NT2/D1 (cell line): ENCODE measurements at regions not wholly inside any gene's neighbourhood (a gene's known extent, or its start where the extent isn't known, plus 50 kb on each side); places are given as distances from the start of the nearest gene placed in this dataset.
"Not testable (repeated sequence)": the region's sequence is repeated elsewhere in the genome, so short reads cannot be mapped to it uniquely, and the experiment has no call there.

Source experiments
- DNase-seq: peaks from one replicate; pipeline ENCODE4 v3.0.0-alpha.2; 2011; ENCODE audit warnings: low read depth, low spot score
- H3K27me3 ChIP-seq: 2 replicates; pipeline ENCODE4 v1.6.0; 2011; ENCODE audit warnings: mild to moderate bottlenecking; ENCODE audit not compliant: insufficient read length, insufficient read depth
- H3K36me3 ChIP-seq: 2 replicates; pipeline ENCODE4 v1.6.1; 2011; ENCODE audit warnings: mild to moderate bottlenecking, low read length, mixed read lengths; ENCODE audit not compliant: insufficient read depth, insufficient read length
- H3K4me1 ChIP-seq: 2 replicates; pipeline ENCODE4 v1.5.1; 2011; ENCODE audit not compliant: insufficient read depth, insufficient read length
- H3K4me3 ChIP-seq: 2 replicates; pipeline ENCODE4 v1.5.1; 2011; ENCODE audit warnings: low read depth; ENCODE audit not compliant: insufficient read length
- H3K9ac ChIP-seq: 2 replicates; pipeline ENCODE4 v1.6.0; 2011; ENCODE audit warnings: low read depth; ENCODE audit not compliant: insufficient read length
- H3K9me3 ChIP-seq: 2 replicates; pipeline ENCODE4 v1.5.1; 2011; ENCODE audit warnings: mild to moderate bottlenecking, low read length; ENCODE audit not compliant: insufficient read depth

DNA sequence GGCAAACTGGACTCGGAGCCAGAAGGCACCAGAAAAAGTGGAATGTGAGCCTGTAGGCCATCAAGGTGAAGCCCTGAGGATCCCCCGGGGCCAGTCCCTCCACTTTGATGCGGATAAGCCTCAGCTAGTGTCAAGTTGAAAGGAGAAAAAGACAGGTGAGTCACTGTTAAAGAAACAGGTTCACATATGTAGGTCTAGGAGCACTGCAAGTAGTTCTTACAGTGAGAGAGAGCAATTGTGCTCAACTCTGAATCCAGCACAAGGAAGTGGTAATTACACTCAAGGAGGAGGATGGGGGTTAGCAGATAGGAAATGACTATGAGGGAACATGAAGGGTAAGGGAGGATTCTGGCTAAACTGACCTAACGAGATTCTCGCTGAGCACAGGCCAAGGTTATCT, 157.5 kb upstream of the PTPN20 start:
- not testable (repeated sequence) for H3K27me3 ChIP-seq

DNA sequence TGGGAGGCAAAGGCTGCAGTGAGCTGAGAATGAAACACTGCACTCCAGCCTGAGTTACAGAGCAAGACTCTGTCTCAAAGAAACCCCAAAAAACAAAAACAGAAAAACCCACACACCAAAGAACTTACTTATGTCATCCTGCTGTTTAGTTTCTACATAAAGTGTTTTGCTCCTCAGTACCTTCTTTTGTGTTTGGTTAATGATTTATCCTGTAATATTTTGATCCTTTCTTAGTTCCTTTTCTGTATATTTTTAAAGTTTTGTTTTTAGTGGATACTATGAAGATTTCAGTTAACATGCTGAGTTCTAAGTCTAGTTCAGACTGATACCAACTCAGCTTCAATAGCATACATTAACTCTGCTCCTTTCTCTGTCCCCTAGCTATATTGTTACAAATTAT, 149.8 kb upstream of the PTPN20 start:
- not testable (repeated sequence) for H3K4me3 ChIP-seq, DNase-seq, H3K27me3 ChIP-seq, H3K9me3 ChIP-seq, H3K9ac ChIP-seq, H3K4me1 ChIP-seq, H3K36me3 ChIP-seq

More for the DNA sequence above, 157.5 kb upstream of the PTPN20 start:
- not testable (repeated sequence) for H3K9me3 ChIP-seq, H3K4me1 ChIP-seq, H3K9ac ChIP-seq, H3K4me3 ChIP-seq, H3K36me3 ChIP-seq, DNase-seq

DNA sequence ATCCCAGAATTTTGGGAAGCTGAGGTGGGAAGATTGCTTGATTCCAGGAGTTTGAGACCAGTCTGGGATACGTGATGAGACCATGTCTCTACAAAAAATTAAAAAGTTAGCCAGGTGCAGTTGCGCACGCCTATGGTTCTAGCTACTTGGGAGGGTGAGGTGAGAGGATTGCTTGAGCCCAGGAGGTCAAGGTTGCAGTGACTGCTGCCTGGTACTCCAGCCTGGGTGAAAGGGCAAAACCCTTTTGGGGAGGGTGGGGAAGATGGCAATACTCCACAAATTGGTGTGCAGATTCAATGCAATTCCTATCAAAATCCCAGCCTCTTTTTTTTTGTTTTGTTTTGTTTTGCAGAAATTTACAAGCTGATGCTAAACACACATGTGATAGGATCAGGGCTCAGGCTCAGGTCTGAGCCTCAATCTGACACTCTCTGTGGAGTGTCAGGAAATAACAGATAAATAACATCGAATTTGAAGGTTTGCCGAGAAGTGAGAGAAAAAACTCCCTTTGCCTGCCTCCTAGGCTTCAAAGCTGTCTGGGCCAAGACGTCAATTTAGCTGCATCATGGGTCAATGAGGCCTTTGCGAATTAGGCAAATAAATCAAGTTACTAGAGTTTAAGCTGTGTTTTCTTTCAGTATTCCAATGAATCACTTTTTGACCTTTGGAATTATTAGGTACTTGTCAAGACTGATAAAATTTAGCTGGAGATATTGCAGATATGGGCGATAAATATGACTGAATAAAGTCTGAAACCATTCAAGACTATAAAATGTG, 142.5 kb upstream of the PTPN20 start:
- not testable (repeated sequence) for DNase-seq, H3K36me3 ChIP-seq, H3K4me3 ChIP-seq, H3K4me1 ChIP-seq, H3K9me3 ChIP-seq, H3K27me3 ChIP-seq, H3K9ac ChIP-seq

DNA sequence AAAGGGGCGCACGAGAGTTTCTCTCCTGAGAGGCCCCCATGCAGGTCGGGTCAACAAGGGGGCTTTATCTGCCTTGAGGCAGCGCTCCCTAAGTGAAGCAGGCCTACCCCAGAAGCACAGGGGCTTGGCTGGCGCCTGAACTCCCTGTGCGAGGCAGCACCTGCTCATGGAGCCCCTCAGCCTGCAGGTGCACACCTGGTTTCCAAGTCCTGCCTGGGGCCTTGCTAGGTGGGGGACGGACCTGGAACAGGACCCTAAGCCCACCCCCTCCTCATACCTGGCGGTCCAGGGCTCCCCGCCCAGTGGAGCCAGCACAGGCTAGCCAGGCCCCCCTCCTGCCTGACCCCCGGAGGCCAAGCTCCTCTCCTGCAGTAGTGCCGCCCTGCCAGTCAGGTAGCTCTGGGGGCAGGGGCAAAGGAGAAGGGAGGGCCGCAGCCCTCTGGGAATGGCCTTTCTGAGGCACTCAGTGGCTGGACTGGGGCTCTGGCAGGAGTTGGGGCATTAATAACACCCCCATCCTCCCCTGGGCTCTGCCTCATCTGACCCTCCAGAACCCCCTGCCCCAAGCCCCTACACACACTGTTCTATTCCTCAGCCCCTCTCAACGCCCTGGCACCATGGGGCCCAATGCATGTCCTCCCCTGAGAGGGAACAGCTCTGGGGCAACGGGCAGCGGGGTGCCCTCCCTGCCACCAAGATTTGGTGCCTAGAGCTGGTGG, 137.9 kb upstream of the PTPN20 start:
- H3K4me3 ChIP-seq, H3K9ac ChIP-seq, DNase-seq, H3K27me3 ChIP-seq, H3K36me3 ChIP-seq, H3K4me1 ChIP-seq, H3K9me3 ChIP-seq: not testable (repeated sequence)

DNA sequence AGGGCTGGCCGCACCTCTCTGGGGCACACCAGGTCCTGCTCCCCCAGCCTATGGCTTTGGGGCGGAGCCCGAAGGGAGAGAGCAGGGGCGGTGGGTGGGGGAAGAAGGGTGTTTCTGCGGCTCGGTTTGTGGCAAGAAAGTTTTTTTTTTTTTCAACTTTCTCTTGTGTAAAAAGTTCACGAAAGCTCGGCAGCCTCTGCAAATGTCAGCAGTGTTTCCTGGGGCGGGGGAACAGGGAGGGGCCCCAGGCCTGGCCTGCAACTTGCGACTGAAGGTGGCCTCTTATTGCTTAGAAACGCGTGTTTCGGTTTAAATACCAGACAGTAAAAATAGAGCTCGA, 137.4 kb upstream of the PTPN20 start:
- not testable (repeated sequence) for H3K27me3 ChIP-seq, H3K4me1 ChIP-seq, H3K36me3 ChIP-seq, DNase-seq, H3K9ac ChIP-seq, H3K9me3 ChIP-seq, H3K4me3 ChIP-seq

DNA sequence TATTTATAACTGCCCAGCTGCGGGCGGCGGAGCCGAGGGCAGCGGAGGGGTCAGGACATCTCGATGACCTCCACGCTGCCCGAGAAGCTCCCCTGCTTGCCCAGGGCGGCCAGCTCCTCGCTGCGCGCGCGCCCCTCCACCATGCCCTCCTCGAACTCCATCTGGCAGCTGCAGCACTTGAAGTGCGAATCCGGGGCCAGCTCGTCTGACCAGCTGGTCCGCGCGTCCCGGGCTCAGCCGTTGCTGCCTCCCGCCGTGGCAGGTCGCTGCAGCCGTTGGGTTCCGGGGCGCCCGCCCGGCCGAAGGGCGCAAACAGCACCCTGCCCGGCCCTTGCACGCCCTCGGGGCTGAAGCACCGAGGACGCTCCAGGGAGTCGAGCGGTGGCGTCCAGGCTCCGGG, 136.9 kb upstream of the PTPN20 start:
- not testable (repeated sequence) for DNase-seq, H3K36me3 ChIP-seq, H3K4me3 ChIP-seq, H3K9me3 ChIP-seq, H3K27me3 ChIP-seq, H3K4me1 ChIP-seq, H3K9ac ChIP-seq

DNA sequence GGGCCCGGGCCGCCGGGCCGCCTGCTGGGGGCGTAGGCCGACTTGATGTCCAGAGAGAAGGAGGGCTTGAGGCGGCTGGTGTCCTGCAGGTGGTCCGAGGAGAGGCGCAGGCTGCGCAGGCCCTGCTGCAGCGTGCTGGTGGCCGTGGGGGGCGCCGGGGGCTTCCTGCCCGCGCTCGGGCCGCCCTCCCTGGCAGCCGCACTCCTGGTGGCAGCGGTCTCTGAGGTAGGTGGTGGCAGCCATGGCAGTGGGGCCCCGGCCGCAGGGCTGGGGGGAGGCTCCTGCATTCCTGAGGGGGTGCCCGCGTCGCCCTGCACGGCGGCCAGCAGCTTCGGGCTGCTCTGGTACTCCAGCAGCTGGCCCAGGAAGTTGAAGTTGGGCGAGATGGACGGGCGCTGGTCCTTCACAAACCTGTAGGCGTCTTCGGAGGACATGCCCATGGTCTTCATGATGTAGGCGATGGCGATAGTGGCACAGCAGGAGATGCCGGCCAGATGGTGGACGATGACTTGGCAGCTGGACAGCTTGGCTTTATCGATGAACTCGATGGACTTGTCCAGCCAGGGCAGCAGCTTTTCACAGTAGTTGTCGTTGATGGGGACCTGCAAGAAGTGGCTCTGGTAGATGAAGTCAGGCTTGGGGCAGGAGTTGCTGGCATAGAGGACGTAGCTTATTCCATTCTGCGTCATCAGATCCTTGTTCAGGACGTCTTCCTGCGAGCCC, 136.1 kb upstream of the PTPN20 start:
- H3K4me3 ChIP-seq, H3K27me3 ChIP-seq, H3K9me3 ChIP-seq, H3K36me3 ChIP-seq, H3K9ac ChIP-seq, DNase-seq, H3K4me1 ChIP-seq: not testable (repeated sequence)

DNA sequence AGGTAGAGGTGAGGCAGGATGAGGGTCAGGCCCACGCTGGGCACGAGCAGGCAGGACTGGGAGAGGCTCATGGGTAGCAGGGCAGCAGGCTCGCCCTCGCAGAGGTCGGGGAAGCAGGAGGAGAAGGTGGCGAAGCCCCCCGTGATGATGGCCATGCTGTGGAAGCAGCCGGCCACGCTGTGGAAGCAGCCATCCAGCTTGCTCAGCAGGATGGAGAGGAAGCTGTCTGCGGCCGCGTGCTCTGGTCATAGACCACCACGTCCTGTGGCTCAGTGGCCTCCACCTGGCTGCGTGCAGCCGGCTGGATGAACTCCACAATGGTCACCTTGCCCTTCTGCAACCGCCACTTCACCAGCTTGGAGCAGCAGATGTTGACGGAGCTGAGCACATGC, 135.6 kb upstream of the PTPN20 start:
- not testable (repeated sequence) for DNase-seq, H3K4me1 ChIP-seq, H3K36me3 ChIP-seq, H3K4me3 ChIP-seq, H3K9me3 ChIP-seq, H3K27me3 ChIP-seq, H3K9ac ChIP-seq

DNA sequence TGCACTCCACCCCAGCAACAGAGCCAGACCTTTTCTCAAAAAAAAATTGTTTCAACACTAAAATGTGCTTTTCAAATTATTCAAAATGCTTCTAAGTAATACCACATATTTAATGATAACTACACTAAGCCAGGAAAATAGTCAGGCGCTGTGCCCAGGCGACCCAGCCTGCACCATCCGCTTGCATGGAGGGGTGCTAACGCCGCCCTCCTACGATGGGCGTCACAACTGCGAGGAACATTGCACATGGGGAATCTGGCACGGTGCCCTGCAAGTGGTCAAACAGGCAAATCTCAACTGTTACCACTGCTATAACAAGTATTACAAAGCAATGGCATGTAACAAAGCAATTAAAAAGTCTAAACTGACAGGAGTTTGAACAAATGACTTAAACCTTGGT, 131.7 kb upstream of the PTPN20 start:
- not testable (repeated sequence) for H3K4me3 ChIP-seq, H3K9ac ChIP-seq, H3K9me3 ChIP-seq, DNase-seq, H3K4me1 ChIP-seq, H3K27me3 ChIP-seq, H3K36me3 ChIP-seq

DNA sequence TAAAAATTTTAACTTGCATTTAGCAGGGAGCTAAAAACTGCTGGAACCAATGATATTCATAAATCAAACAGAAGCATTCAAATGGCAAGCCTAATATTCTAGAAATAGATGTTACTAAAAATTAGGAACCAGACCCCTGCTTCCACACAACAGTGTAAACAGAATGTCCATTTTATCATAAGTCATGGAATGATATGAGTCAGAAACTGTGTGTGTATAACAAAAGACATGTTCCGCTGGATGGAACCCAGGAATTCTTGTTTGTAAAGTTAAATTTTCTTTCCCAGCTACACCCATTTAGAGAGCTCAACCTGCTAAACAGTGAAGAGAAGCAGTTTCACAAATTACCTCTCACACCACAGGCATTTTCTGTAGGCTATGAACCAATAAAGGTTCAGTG, 131.1 kb upstream of the PTPN20 start:
- not testable (repeated sequence) for H3K36me3 ChIP-seq, DNase-seq, H3K27me3 ChIP-seq, H3K4me1 ChIP-seq, H3K9me3 ChIP-seq, H3K9ac ChIP-seq, H3K4me3 ChIP-seq

DNA sequence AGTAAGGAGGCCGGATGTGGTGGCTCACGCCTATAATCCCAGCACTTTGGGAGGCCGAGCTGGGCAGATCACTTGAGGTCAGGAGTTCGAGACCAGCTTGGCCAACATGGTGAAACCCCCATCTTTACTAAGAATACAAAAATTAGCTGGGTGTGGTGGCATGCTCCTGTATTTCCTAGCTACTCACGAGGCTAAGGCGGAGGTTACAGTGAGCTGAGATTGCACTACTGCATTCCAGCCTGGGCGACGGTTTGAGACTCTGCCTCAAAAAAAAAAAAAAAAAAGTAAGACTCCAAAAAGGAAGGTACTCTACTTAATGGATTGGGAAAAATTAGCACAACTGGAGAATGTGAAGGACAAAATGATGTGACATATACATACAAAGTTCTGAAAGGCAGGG, 130.2 kb upstream of the PTPN20 start:
- not testable (repeated sequence) for H3K4me3 ChIP-seq, H3K36me3 ChIP-seq, H3K9me3 ChIP-seq, H3K27me3 ChIP-seq, DNase-seq, H3K4me1 ChIP-seq, H3K9ac ChIP-seq
